Kidney (tissue), 13 donors: ENCODE measurements at regions not wholly inside any gene's neighbourhood (a gene's known extent, or its start where the extent isn't known, plus 50 kb on each side); places are given as distances from the start of the nearest gene placed in this dataset.
A peak's percentile ranks its signal among the peaks of the same experiment; 100 is the strongest.

Experiments
- DNase-seq, 5 donors: peaks; one replicate each; pipeline ENCODE4 v3.0.0-alpha.2; 2013 to 2020
- FAIRE-seq: peaks from 2 replicates; lab custom pipeline; 2012; peaks lifted over from hg19 to GRCh38; lab: Jason Lieb, UNC
- H3K27ac ChIP-seq, 2 donors: one replicate each; pipeline ENCODE4 v1.7.0; 2013; ENCODE audit warnings: low read depth in 2 of 2, low read length in 2 of 2, inconsistent platforms in 1 of 2
- H3K27me3 ChIP-seq: one replicate; pipeline ENCODE4 v1.7.1; 2013; ENCODE audit warnings: low read length, inconsistent platforms; ENCODE audit not compliant: control insufficient read depth, insufficient read depth
- H3K36me3 ChIP-seq, 3 donors: one replicate each; pipeline versions ENCODE4 v1.7.0 to v1.7.1; 2013; ENCODE audit warnings: low read length in 3 of 3, control low read depth in 1 of 3, inconsistent platforms in 1 of 3; ENCODE audit not compliant: insufficient read depth in 3 of 3, control insufficient read depth in 2 of 3
- H3K4me1 ChIP-seq, 3 donors: one replicate each; pipeline versions ENCODE4 v1.7.0 to v1.7.1; 2013; ENCODE audit warnings: low read length in 3 of 3, inconsistent platforms in 1 of 3, low read depth in 1 of 3; ENCODE audit not compliant: control insufficient read depth in 2 of 3, insufficient read depth in 2 of 3
- H3K4me3 ChIP-seq, 3 donors: one replicate each; pipeline versions ENCODE4 v1.7.0 to v1.8.1; 2013; ENCODE audit warnings: low read length in 3 of 3, control low read depth in 1 of 3, inconsistent platforms in 1 of 3
- H3K9ac ChIP-seq, 3 donors: one replicate each; pipeline versions ENCODE4 v1.7.0 to v1.7.1; 2013; ENCODE audit warnings: low read length in 3 of 3, control low read depth in 1 of 3, inconsistent platforms in 1 of 3
- H3K9me3 ChIP-seq, 3 donors: one replicate each; pipeline versions ENCODE4 v1.7.0 to v1.7.1; 2013; ENCODE audit warnings: low read length in 3 of 3, control low read depth in 1 of 3, inconsistent platforms in 1 of 3; ENCODE audit not compliant: control insufficient read depth in 2 of 3, insufficient read depth in 1 of 3
- CTCF ChIP-seq: IDR thresholded peaks from 3 replicates; pipeline ENCODE4 v1.5.1; 2012; ENCODE audit warnings: mild to moderate bottlenecking, moderate library complexity, borderline replicate concordance; ENCODE audit not compliant: insufficient read depth; ENCODE audit errors: extremely low read depth
- intact Hi-C: fragments of 100-400 bp; cut with DNase I; formaldehyde crosslinking; loops from one replicate; pipeline ENCODE4 v1.11.1; 2022
- donor health status: control.
- donor health status: control.
- donor health status: control.
- donor health status: control.
- donor health status: control.
- donor health status: DM: yes; HTN: yes; CAD: no.
- donor health status: Normal renal cell carcinoma (clear cell type).

- no peaks in the 10 kb centered on the region for H3K27me3 ChIP-seq
- FAIRE-seq, result no peak
- intact Hi-C loops, result no loop called here
Observed at GRCh38 chr2:207328944-207329386, 163.2 kb upstream of the KLF7 start.

GRCh38 chr2:207330912-207331311 is 165.2 kb upstream of the KLF7 start:
- intact Hi-C loops, result no loop called here
- H3K4me3 ChIP-seq, result no peak overlapping the region
- H3K36me3 ChIP-seq, result no peaks in the 10 kb centered on the region
- H3K9ac ChIP-seq, result no peak overlapping the region
- TF ChIP-seq CTCF, result no peak
- H3K9me3 ChIP-seq, result no peaks in the 10 kb centered on the region
- FAIRE-seq (no peak), DNase-seq (peak in 3 of 5 donors; percentile 40 to 58 (median 42))
- H3K4me1 ChIP-seq, result no peaks in the 10 kb centered on the region
- H3K27ac ChIP-seq, result no peak overlapping the region
- H3K27me3 ChIP-seq, result no peaks in the 10 kb centered on the region

More at GRCh38 chr2:207328944-207329386, 163.2 kb upstream of the KLF7 start:
- no peaks in the 10 kb centered on the region for H3K4me1 ChIP-seq
- H3K27ac ChIP-seq, result no peak overlapping the region
- H3K36me3 ChIP-seq, result no peaks in the 10 kb centered on the region
- H3K4me3 ChIP-seq, result no peak overlapping the region
- H3K9ac ChIP-seq, result no peak overlapping the region
- H3K9me3 ChIP-seq, result no peaks in the 10 kb centered on the region
- no peak for TF ChIP-seq CTCF
- no peak for DNase-seq

GRCh38 chr2:207331674-207332073 is 165.9 kb upstream of the KLF7 start:
- H3K9ac ChIP-seq, result no peak overlapping the region
- intact Hi-C loops, result no loop called here
- H3K4me1 ChIP-seq, result no peaks in the 10 kb centered on the region
- no peak for TF ChIP-seq CTCF
- no peaks in the 10 kb centered on the region for H3K27me3 ChIP-seq
- H3K4me3 ChIP-seq, result no peak overlapping the region
- no peak for FAIRE-seq
- H3K36me3 ChIP-seq, result no peaks in the 10 kb centered on the region
- H3K27ac ChIP-seq, result no peak overlapping the region
- H3K9me3 ChIP-seq, result no peaks in the 10 kb centered on the region
- DNase-seq, result no peak
